Thoracic aorta (tissue), 2 donors: ENCODE measurements at regions not wholly inside any gene's neighbourhood (a gene's known extent, or its start where the extent isn't known, plus 50 kb on each side); places are given as distances from the start of the nearest gene placed in this dataset.

Experiments used
- ATAC-seq: fragments of 150-250 bp; one replicate; pipeline ENCODE4 v1.8.0; 2017; ENCODE audit warnings: low read depth; ENCODE audit not compliant: insufficient number of reproducible peaks, low FRiP score
- DNase-seq: peaks from one replicate; pipeline ENCODE4 v3.0.0-alpha.2; 2020; ENCODE audit warnings: low spot score
- H3K27ac ChIP-seq, 2 donors: fragments of 200-600 bp; sonication (generic); 1 replicate in 1 of 2; 2 replicates in 1 of 2; pipeline ENCODE4 v1.5.1; 2016; ENCODE audit warnings: mild to moderate bottlenecking in 2 of 2, moderate library complexity in 2 of 2
- H3K27me3 ChIP-seq: fragments of 200-600 bp; sonication (generic); replicated peaks from 2 replicates; pipeline ENCODE4 v1.6.0; 2016; ENCODE audit warnings: mild to moderate bottlenecking; ENCODE audit not compliant: insufficient read depth
- H3K36me3 ChIP-seq: fragments of 200-600 bp; sonication (generic); one replicate; pipeline ENCODE4 v1.5.1; 2016
- H3K4me1 ChIP-seq, 2 donors: fragments of 200-600 bp; sonication (generic); 1 replicate in 1 of 2; 2 replicates in 1 of 2; pipeline versions ENCODE4 v1.5.1 to v1.6.0; 2016; ENCODE audit warnings: low read depth in 2 of 2, mild to moderate bottlenecking in 1 of 2; ENCODE audit not compliant: control insufficient read depth in 1 of 2
- H3K4me3 ChIP-seq: fragments of 200-600 bp; sonication (generic); 2 replicates; pipeline ENCODE4 v1.5.1; 2016; ENCODE audit warnings: mild to moderate bottlenecking
- H3K9me3 ChIP-seq: fragments of 200-600 bp; sonication (generic); 2 replicates; pipeline ENCODE4 v1.5.1; 2016
- TF ChIP-seq, protein P1 (sequence below): fragments of 200-600 bp; sonication (generic); IDR thresholded peaks from one replicate; pipeline ENCODE4 v1.5.1; 2019; ENCODE audit warnings: antibody characterized with exemption

DNA sequence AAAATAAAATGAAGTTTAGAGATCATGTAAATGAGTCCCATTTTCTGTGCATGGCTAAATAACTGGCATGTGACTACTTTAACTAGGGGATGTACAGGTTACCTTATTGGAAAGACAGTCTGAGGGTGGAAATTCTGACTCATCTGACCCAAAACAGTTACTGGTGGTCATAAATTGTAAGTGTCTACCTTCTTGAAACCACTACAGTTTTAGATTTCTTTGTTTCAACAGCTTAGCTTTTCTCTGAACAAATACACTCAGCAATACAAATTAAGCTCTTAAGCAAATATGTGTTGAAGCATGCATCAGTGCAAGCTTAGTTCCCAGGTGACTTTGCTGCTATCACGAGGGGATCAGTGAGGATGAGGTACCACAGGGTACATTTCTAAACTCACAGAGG, 60.7 kb upstream of the PGM2 start:
- DNase-seq: no peak
- TF ChIP-seq, protein P1, sequence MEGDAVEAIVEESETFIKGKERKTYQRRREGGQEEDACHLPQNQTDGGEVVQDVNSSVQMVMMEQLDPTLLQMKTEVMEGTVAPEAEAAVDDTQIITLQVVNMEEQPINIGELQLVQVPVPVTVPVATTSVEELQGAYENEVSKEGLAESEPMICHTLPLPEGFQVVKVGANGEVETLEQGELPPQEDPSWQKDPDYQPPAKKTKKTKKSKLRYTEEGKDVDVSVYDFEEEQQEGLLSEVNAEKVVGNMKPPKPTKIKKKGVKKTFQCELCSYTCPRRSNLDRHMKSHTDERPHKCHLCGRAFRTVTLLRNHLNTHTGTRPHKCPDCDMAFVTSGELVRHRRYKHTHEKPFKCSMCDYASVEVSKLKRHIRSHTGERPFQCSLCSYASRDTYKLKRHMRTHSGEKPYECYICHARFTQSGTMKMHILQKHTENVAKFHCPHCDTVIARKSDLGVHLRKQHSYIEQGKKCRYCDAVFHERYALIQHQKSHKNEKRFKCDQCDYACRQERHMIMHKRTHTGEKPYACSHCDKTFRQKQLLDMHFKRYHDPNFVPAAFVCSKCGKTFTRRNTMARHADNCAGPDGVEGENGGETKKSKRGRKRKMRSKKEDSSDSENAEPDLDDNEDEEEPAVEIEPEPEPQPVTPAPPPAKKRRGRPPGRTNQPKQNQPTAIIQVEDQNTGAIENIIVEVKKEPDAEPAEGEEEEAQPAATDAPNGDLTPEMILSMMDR: no peak
- H3K4me3 ChIP-seq: no peak overlapping the region

GRCh38 chr4:37763831-37764230, 62.7 kb upstream of the PGM2 start:
- Histone ChIP-seq H3K27ac (no peak overlapping the region), H3K9me3 (no peaks in the 10 kb centered on the region), H3K4me3 (no peak overlapping the region), H3K4me1 (peaks cover 4 to 5% of the 10 kb centered on the region in 2 donors), H3K36me3 (no peaks in the 10 kb centered on the region), H3K27me3 (no peaks in the 10 kb centered on the region)
- TF ChIP-seq, protein P1: no peak
- ATAC-seq: no peak
- DNase-seq: no peak

More for the DNA sequence above, 60.7 kb upstream of the PGM2 start:
- Histone ChIP-seq H3K27ac (no peak overlapping the region), H3K27me3 (no peaks in the 10 kb centered on the region), H3K9me3 (no peaks in the 10 kb centered on the region), H3K36me3 (no peaks in the 10 kb centered on the region), H3K4me1 (no peaks in the 10 kb centered on the region)
- ATAC-seq: no peak

GRCh38 chr4:37762991-37763368, 63.5 kb upstream of the PGM2 start:
- Histone ChIP-seq H3K4me1 (peaks cover 8 to 13% of the 10 kb centered on the region in 2 donors), H3K27ac (no peak overlapping the region), H3K4me3 (no peak overlapping the region), H3K27me3 (no peaks in the 10 kb centered on the region), H3K36me3 (no peaks in the 10 kb centered on the region), H3K9me3 (no peaks in the 10 kb centered on the region)
- TF ChIP-seq, protein P1: no peak
- DNase-seq: no peak
- no peak for ATAC-seq

- TF ChIP-seq, protein P1: no peak
- ATAC-seq: no peak
Observed at GRCh38 chr4:37762294-37762990, 64.0 kb upstream of the PGM2 start.

DNA sequence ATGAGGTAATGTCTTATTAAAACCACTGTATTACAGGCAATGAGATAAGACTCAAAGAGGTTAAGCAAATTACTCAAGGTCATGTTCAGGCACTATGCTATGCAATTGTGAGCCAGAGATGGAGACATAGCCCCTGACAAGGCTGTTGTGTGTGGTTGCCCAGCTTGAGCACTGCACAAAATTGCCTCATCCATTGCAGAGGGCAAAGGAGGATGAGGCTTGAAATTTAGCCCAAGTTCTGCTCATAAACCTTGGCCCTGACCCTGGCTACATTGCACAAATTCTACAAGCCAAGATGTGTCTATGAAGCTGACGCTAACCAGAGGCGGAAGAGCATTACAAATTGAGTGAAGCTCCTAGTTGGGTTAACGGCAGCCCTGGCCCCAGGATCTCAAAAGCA, 65.6 kb upstream of the PGM2 start:
- Histone ChIP-seq H3K4me3 (no peak overlapping the region), H3K36me3 (no peaks in the 10 kb centered on the region), H3K27me3 (no peaks in the 10 kb centered on the region), H3K9me3 (no peaks in the 10 kb centered on the region), H3K4me1 (peaks cover 16 to 23% of the 10 kb centered on the region in 2 donors), H3K27ac (no peak overlapping the region)
- DNase-seq (no peak), ATAC-seq (no peak)
- TF ChIP-seq, protein P1: no peak

More at GRCh38 chr4:37762294-37762990, 64.0 kb upstream of the PGM2 start:
- H3K4me3 ChIP-seq: no peak overlapping the region
- no peaks in the 10 kb centered on the region for H3K27me3 ChIP-seq
- DNase-seq: no peak
- peaks cover 14 to 19% of the 10 kb centered on the region in 2 donors for H3K4me1 ChIP-seq
- no peaks in the 10 kb centered on the region for H3K36me3 ChIP-seq
- no peaks in the 10 kb centered on the region for H3K9me3 ChIP-seq
- no peak overlapping the region for H3K27ac ChIP-seq
